IPS DF 19.7 (cell line): ENCODE measurements at regions not wholly inside any gene's neighbourhood (a gene's known extent, or its start where the extent isn't known, plus 50 kb on each side); places are given as distances from the start of the nearest gene placed in this dataset.
A peak's percentile ranks its signal among the peaks of the same experiment; 100 is the strongest.
"Not testable (repeated sequence)": the region's sequence is repeated elsewhere in the genome, so short reads cannot be mapped to it uniquely, and the experiment has no call there.

ENCODE experiments used
- DNase-seq: peaks from one replicate; pipeline ENCODE4 v3.0.0-alpha.2; 2013; ENCODE audit warnings: low read depth, low spot score

- DNase-seq: no peak
These were observed 260.9 kb upstream of the USP15 start for GRCh38 chr12:61999311-61999710.

DNA sequence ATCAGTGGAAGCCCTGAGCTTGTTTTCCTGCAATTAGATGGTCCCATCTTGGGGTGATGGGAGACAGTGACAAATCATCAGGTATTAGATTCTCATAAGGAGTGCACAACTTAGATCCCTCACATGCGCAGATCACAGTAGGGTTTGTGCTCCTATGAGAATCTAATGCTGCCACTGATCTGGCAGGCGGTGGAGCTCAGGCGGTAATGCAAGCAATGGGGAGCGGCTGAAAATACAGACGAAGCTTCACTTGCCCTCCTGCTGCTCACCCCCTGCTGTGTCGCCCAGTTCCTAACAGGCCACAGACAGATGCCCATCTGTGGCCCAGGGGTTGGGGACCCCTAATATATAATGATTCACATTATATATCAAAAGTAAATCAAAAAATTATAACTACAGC is 258.8 kb upstream of the USP15 start:
- DNase-seq: no peak

- DNase-seq: no peak
These were observed 257.0 kb upstream of the USP15 start for GRCh38 chr12:62003226-62003625.

DNA sequence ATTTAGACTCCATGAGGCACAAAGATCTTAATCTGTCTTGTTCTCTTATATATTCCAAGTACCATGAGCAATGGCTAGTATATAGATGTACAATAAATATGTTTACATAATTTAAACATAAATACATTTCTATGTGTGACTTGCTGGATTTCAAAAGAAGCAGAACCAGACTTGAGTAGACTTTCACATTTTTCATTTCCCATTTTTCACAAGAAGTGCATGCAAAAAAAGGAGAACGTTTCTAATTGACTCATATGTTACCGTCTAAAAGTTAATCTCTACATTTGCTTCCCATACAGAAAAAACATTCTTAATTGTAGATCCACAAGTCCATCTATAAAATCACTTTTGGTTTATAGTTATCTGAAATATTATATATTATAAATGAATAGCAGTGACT is 256.5 kb upstream of the USP15 start:
- no peak for DNase-seq

GRCh38 chr12:62005615-62006014 is 254.6 kb upstream of the USP15 start:
- no peak for DNase-seq

- DNase-seq: peak; percentile 5
These were observed 254.0 kb upstream of the USP15 start for GRCh38 chr12:62006076-62006732.

GRCh38 chr12:62008703-62009102 is 251.5 kb upstream of the USP15 start:
- DNase-seq: no peak

DNA sequence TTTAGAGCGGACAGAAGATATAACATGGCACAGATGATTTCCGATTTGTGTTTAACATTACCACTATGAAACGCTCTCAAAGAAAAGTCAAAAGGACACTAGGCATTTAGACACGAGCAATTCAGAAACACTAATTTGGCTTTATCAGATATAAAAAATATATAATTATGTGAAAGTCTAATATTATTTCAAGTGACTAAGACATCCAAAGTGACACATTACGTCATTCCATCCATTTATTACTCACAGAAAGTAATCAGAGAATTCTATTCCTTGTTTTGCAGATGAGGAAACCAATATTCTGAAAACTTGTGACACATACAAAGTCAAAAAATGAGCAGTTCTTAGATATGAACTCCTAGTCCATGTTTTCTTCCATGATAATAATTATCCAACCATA is 250.8 kb upstream of the USP15 start:
- DNase-seq: no peak

DNA sequence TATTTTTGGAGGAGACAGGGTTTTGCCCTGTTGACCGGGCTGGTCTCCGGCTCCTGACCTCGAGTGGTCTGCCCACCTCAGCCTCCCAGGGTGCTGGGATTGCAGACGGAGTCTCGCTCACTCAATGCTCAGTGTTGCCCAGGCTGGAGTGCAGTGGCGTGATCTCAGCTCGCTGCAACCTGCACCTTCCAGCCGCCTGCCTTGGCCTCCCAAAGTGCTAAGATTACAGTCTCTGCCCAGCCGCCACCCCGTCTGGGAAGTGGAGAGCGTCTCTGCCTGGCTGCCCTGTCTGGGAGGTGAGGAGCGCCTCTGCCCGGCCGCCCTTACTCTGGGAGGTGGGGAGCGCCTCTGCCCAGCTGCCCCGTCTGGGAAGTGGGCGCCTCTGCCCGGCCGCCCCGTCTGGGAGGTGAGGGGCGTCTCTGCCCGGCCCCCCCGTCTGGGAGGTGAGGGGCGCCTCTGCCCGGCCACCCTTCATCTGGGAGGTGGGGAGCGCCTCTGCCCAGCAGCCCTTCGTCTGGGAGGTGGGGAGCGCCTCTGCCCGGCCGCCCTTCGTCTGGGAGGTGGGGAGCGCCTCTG is 249.8 kb upstream of the USP15 start:
- not testable (repeated sequence) for DNase-seq

DNA sequence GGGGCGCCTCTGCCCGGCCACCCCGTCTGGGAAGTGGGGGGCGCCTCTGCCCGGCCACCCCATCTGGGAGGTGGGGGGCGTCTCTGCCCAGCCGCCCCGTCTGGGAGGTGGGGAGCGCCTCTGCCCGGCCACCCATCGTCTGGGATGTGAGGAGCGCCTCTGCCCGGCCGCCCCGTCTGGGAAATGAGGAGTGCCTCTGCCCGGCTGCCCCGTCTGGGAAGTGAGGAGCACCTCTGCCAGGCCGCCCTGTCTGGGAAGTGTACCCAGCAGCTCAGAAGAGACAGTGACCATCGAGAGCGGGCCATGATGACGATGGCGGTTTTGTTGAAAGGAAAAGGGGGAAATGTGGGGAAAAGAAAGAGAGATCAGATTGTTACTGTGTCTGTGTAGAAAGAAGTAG is 249.2 kb upstream of the USP15 start:
- DNase-seq: not testable (repeated sequence)

- DNase-seq: no peak
These were observed 245.9 kb upstream of the USP15 start for GRCh38 chr12:62014330-62014729.

- DNase-seq: no peak
These were observed 244.2 kb upstream of the USP15 start for GRCh38 chr12:62016021-62016420.

DNA sequence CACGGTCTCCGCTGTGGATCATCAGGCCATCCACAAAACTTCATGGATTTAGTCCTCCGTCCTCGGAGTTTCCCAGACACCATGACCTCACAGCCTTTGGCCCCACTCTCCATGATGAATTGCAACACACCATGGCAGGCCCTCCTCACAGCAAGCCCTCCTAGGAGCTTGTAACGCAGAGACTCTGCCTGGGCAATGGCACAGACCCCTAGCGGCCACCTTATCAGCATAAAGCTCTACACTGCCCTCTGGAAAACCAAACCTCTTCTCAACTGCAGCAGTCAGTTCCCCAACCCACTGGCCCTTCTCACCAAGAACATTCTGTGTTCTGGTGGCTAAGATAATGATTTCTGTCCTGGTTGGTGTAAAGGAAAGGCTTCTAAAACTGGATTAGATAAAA is 238.4 kb upstream of the USP15 start:
- no peak for DNase-seq

DNA sequence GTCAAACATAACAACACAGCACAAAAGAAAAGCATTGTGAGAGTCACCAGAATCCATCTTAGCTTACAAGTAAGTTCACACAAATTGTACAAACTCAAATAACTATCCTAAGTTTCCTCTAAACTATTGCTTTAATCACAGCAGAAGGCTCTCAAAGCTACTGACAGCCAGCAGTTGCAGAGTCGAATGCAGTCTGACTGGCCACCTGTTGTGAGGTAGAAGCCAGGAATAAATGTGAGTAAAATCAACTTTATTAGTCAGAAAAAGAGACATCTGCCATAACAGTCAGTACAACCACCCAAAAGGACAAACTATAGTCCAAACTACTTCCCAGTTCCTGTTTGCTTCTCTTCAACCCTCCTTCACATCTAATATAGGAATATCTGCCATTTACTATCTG is 231.7 kb upstream of the USP15 start:
- no peak for DNase-seq

- DNase-seq: no peak
These were observed 227.3 kb upstream of the USP15 start for GRCh38 chr12:62032870-62033269.

DNA sequence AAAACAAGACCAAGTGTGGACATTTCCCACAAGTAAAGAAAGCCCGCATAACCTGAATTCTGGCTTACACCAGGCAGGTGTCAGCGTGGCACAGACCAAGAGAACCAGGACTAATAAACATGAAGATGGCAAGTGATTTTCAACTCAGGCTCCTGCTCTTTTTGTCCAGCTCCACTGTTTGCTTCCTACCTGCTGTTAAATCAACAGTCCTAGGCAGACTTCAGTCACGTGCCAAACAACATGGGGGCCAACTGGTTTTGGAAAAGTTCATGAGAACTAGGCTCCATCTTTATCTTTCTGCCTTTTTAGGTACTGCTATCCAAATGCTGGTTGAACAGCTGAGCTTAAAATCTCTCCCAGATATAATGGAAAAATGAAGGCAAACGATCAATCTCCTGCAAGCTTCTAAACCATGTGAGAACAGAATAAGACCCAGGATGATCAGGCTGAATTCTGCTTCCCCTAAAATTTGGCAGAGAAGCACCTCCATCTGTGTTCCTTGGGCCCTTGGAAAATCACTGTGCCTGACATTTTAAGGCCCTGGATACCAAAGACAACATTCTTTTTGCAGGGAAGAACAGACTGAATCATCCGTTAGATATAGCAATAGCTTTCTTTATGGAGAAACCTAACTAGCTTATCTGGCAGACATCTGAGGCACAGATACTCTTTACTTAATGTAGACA is 215.6 kb upstream of the USP15 start:
- DNase-seq: no peak

GRCh38 chr12:62045211-62045610 is 215.0 kb upstream of the USP15 start:
- DNase-seq: no peak

- DNase-seq: no peak
These were observed 209.4 kb upstream of the USP15 start for GRCh38 chr12:62050785-62051184.

DNA sequence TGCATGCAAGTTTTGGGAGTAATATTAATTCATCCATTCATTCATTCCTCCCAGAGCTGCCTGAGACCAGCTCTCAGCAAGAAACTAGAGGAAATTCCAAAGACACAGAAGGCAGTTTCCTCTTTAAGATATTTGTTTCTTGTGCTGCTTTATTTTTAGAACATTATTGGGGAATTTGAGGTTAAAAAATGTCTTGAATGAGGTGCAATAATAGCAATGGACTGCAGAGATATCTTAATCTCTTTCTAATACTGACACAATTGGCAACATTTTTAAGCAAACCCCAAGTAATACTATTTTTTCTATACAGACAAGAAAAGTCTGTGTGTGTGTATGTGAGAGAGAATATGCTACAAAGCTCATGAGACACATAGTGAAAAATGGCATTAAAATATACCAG is 190.2 kb upstream of the USP15 start:
- DNase-seq: no peak

- not testable (repeated sequence) for DNase-seq
These were observed 187.0 kb upstream of the USP15 start for GRCh38 chr12:62073236-62073635.

GRCh38 chr12:62075870-62076269 is 184.3 kb upstream of the USP15 start:
- DNase-seq: no peak

- no peak for DNase-seq
These were observed 182.2 kb upstream of the USP15 start for GRCh38 chr12:62078020-62078419.

DNA sequence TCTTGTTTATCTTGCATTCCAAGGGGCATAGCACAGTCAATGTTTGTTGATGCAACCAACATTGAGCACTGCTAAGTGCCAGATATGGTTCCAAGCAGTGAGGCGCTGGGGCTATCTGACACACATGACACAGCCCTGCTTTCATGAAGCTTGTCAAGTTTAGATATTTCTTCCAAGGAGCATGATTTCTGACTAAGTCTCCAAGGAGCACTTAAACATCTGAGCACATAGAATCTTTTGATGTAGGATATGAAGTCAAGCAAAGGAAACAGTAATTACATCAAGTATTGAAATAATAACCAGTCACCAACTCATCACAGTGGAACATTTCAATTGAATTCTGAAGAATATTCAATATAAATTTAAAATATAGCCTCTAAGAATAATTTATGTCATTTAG is 177.8 kb upstream of the USP15 start:
- DNase-seq: no peak
